ENCODE measurements at regions not wholly inside any gene's neighbourhood (a gene's known extent, or its start where the extent isn't known, plus 50 kb on each side); places are given as distances from the start of the nearest gene placed in this dataset.
A peak's percentile ranks its signal among the peaks of the same experiment; 100 is the strongest.

- Histone ChIP-seq H3K9me3 (ENCODE audit: low read length) (0 out of 2 replicates have a peak, but pooled peaks cover 3% of the 10 kb centered on the region), H3K27ac (ENCODE audit: low read depth, low read length, poor library complexity, severe bottlenecking) (no peak overlapping the region), H3K4me1 (ENCODE audit: insufficient read depth, low read length, severe bottlenecking) (no peaks in the 10 kb centered on the region), H3F3A (ENCODE audit: insufficient read depth, low read length) (no peaks in the 10 kb centered on the region), H3K36me3 (ENCODE audit: insufficient read depth, low read length) (no peaks in the 10 kb centered on the region), H3K9me2 (ENCODE audit: low read depth, low read length) (no peaks in the 10 kb centered on the region), H3K27me3 (ENCODE audit: insufficient read depth, low read length) (no peaks in the 10 kb centered on the region), H3K4me3 (ENCODE audit: low read depth, low read length, poor library complexity, severe bottlenecking) (no peak overlapping the region), H4K20me1 (ENCODE audit: insufficient read depth, low read length) (no peaks in the 10 kb centered on the region), H3K4me2 (ENCODE audit: low read length) (no peak overlapping the region), H2AFZ (ENCODE audit: low read length) (no peak overlapping the region), H3K9ac (ENCODE audit: low read length) (no peak overlapping the region), H3K79me2 (ENCODE audit: insufficient read depth, low read length) (no peaks in the 10 kb centered on the region)
- no peak for TF ChIP-seq CTCF (IDR thresholded peaks at IDR 0.05; ENCODE audit: low read length)
- TF ChIP-seq EZH2 (IDR thresholded peaks at IDR 0.05; ENCODE audit: borderline replicate concordance, low read length) = no peak
Measured at GRCh38 chr12:70165450-70165849, 77.8 kb upstream of the CNOT2 start.

- Histone ChIP-seq H4K20me1 (ENCODE audit: insufficient read depth, low read length) (no peaks in the 10 kb centered on the region), H3K79me2 (ENCODE audit: insufficient read depth, low read length) (no peaks in the 10 kb centered on the region), H3K4me2 (ENCODE audit: low read length) (no peak overlapping the region), H3K4me3 (ENCODE audit: low read depth, low read length, poor library complexity, severe bottlenecking) (no peak overlapping the region), H3K9me3 (ENCODE audit: low read length) (0 out of 2 replicates have a peak, but pooled peaks cover 9% of the 10 kb centered on the region), H3K4me1 (ENCODE audit: insufficient read depth, low read length, severe bottlenecking) (peaks cover 16% of the 10 kb centered on the region), H3K27ac (ENCODE audit: low read depth, low read length, poor library complexity, severe bottlenecking) (no peak overlapping the region), H3K9ac (ENCODE audit: low read length) (no peak overlapping the region), H3F3A (ENCODE audit: insufficient read depth, low read length) (no peaks in the 10 kb centered on the region), H2AFZ (ENCODE audit: low read length) (no peak overlapping the region), H3K9me2 (ENCODE audit: low read depth, low read length) (no peaks in the 10 kb centered on the region), H3K36me3 (ENCODE audit: insufficient read depth, low read length) (no peaks in the 10 kb centered on the region), H3K27me3 (ENCODE audit: insufficient read depth, low read length) (no peaks in the 10 kb centered on the region)
- TF ChIP-seq CTCF (IDR thresholded peaks at IDR 0.05; ENCODE audit: low read length) (no peak), EZH2 (IDR thresholded peaks at IDR 0.05; ENCODE audit: borderline replicate concordance, low read length) (no peak)
Measured at GRCh38 chr12:70176290-70176689, 66.9 kb upstream of the CNOT2 start.

GRCh38 chr12:70177631-70178030 lies 65.6 kb upstream of the CNOT2 start:
- H3K9ac ChIP-seq (ENCODE audit: low read length) = no peak overlapping the region
- H3K9me3 ChIP-seq (ENCODE audit: low read length) = 0 out of 2 replicates have a peak, but pooled peaks cover 9% of the 10 kb centered on the region
- no peaks in the 10 kb centered on the region for H3K36me3 ChIP-seq (ENCODE audit: insufficient read depth, low read length)
- TF ChIP-seq EZH2 (IDR thresholded peaks at IDR 0.05; ENCODE audit: borderline replicate concordance, low read length) = no peak
- no peaks in the 10 kb centered on the region for H3K9me2 ChIP-seq (ENCODE audit: low read depth, low read length)
- no peak overlapping the region for H3K4me2 ChIP-seq (ENCODE audit: low read length)
- no peak overlapping the region for H3K4me3 ChIP-seq (ENCODE audit: low read depth, low read length, poor library complexity, severe bottlenecking)
- no peaks in the 10 kb centered on the region for H3K27me3 ChIP-seq (ENCODE audit: insufficient read depth, low read length)
- H3K79me2 ChIP-seq (ENCODE audit: insufficient read depth, low read length) = no peaks in the 10 kb centered on the region
- peaks cover 16% of the 10 kb centered on the region for H3K4me1 ChIP-seq (ENCODE audit: insufficient read depth, low read length, severe bottlenecking)
- no peak overlapping the region for H3K27ac ChIP-seq (ENCODE audit: low read depth, low read length, poor library complexity, severe bottlenecking)
- H3F3A ChIP-seq (ENCODE audit: insufficient read depth, low read length) = no peaks in the 10 kb centered on the region
- no peaks in the 10 kb centered on the region for H4K20me1 ChIP-seq (ENCODE audit: insufficient read depth, low read length)
- H2AFZ ChIP-seq (ENCODE audit: low read length) = peak overlapping the region; percentile 46; the same call in 1 of the 2 replicates

GRCh38 chr12:70178038-70178437 lies 65.2 kb upstream of the CNOT2 start:
- no peak for TF ChIP-seq CTCF (IDR thresholded peaks at IDR 0.05; ENCODE audit: low read length)
- no peak for TF ChIP-seq EZH2 (IDR thresholded peaks at IDR 0.05; ENCODE audit: borderline replicate concordance, low read length)
- Histone ChIP-seq H4K20me1 (ENCODE audit: insufficient read depth, low read length) (no peaks in the 10 kb centered on the region), H3K79me2 (ENCODE audit: insufficient read depth, low read length) (no peaks in the 10 kb centered on the region), H3K4me1 (ENCODE audit: insufficient read depth, low read length, severe bottlenecking) (peaks cover 16% of the 10 kb centered on the region), H3K4me3 (ENCODE audit: low read depth, low read length, poor library complexity, severe bottlenecking) (no peak overlapping the region), H3K9me3 (ENCODE audit: low read length) (0 out of 2 replicates have a peak, but pooled peaks cover 9% of the 10 kb centered on the region), H3K9ac (ENCODE audit: low read length) (no peak overlapping the region), H3K36me3 (ENCODE audit: insufficient read depth, low read length) (no peaks in the 10 kb centered on the region), H3K27ac (ENCODE audit: low read depth, low read length, poor library complexity, severe bottlenecking) (no peak overlapping the region), H3K27me3 (ENCODE audit: insufficient read depth, low read length) (no peaks in the 10 kb centered on the region), H3K9me2 (ENCODE audit: low read depth, low read length) (no peaks in the 10 kb centered on the region), H3K4me2 (ENCODE audit: low read length) (peak overlapping the region; percentile 3; the same call in 1 of the 2 replicates), H3F3A (ENCODE audit: insufficient read depth, low read length) (no peaks in the 10 kb centered on the region), H2AFZ (ENCODE audit: low read length) (peak overlapping the region; percentile 46; the same call in 1 of the 2 replicates)

Measured in OCI-LY1 (cell line).